Choroid plexus epithelial cell (primary cell): ENCODE measurements at regions not wholly inside any gene's neighbourhood (a gene's known extent, or its start where the extent isn't known, plus 50 kb on each side); places are given as distances from the start of the nearest gene placed in this dataset.

Source experiments
- DNase-seq: peaks from one replicate; pipeline ENCODE4 v3.0.0-alpha.2; 2010; ENCODE audit warnings: low read depth
- H3K4me3 ChIP-seq: 2 replicates; pipeline ENCODE4 v1.5.1; 2011; ENCODE audit warnings: low read depth, mild to moderate bottlenecking, control low read depth, low read length, moderate library complexity
- TF ChIP-seq, protein P1 (sequence below): conservative IDR thresholded peaks from 2 replicates; pipeline ENCODE4 v1.5.1; 2011; ENCODE audit warnings: low read depth, mild to moderate bottlenecking, control low read depth, inconsistent platforms, low read length, moderate library complexity

DNA sequence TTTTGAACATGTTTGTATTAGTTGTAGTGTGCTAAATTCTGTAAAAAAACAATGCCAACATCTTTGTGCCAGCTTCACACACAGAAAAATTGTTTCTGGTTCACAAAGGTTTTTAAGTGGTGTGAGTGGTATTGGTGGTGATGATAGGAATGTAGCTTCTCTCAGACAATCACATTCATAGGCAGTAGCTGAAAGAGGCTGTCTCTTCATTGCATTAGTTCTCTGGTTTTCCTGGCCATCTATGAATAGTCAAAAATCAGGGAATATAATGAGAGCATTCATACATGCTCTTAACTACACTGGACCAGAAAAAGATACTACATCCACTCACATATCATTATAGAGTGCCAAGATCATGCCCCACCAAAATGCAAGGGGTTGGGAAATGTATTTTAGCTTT lies 433.5 kb downstream of the FLRT2 start:
- DNase-seq: no peak
- H3K4me3 ChIP-seq: no peak overlapping the region
- TF ChIP-seq, protein P1, sequence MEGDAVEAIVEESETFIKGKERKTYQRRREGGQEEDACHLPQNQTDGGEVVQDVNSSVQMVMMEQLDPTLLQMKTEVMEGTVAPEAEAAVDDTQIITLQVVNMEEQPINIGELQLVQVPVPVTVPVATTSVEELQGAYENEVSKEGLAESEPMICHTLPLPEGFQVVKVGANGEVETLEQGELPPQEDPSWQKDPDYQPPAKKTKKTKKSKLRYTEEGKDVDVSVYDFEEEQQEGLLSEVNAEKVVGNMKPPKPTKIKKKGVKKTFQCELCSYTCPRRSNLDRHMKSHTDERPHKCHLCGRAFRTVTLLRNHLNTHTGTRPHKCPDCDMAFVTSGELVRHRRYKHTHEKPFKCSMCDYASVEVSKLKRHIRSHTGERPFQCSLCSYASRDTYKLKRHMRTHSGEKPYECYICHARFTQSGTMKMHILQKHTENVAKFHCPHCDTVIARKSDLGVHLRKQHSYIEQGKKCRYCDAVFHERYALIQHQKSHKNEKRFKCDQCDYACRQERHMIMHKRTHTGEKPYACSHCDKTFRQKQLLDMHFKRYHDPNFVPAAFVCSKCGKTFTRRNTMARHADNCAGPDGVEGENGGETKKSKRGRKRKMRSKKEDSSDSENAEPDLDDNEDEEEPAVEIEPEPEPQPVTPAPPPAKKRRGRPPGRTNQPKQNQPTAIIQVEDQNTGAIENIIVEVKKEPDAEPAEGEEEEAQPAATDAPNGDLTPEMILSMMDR: no peak

DNA sequence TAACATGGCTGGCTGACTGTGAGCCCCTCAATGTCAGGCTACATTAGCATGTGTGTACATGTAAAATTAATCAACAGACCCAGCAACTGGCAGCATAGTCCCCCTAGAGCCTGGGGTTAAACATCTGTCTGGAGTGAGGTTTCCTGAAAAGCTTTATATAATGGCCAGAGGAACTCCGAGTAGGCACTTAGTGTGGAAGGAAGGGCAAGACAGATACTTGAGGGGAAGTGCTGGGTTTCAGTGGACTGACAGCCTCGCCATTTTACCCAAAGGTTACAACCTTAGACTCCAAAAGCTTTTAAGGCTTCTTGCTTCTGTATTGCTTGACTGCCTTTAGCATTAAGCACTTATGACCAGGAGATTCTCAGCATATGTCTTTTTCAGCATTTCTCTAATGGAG lies 430.8 kb downstream of the FLRT2 start:
- no peak for DNase-seq
- TF ChIP-seq, protein P1: no peak
- H3K4me3 ChIP-seq: no peak overlapping the region

DNA sequence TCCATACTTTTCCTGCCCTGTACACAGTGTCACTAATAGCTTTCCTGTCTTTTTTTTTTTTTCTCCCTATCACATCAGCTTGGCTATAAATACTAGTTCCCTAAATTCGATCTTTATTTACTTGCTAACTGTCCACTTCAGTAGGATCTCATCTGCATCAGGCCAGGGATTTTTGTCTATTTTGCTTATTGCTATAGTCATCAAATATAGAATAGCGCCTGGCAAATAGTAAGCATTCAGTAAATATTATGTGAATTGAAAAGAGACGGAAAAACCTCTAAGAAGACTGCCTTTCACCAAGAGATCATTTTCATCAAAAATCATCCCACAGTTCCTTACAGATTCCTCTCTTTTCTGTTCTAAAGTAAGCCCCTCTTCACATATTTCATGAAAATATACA lies 429.1 kb downstream of the FLRT2 start:
- no peak overlapping the region for H3K4me3 ChIP-seq
- TF ChIP-seq, protein P1: no peak
- DNase-seq: no peak

DNA sequence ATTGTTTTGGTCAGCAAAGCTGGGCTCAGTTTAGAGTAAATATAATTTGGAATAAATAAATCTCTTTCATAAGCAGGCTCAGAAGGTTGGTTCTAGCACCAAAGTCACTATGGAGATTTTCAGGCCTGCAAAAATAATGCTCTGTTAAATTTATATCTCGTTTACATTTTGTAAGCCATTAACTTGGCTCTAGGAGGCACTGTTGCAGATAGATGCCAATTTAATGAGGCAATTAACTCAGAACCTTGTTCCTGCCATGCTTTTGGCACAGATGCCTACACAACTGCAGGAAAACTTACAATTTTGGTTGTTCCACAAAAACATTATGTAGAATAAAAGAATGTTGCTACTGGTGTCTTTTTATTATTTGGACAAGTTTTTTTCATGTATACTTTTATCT lies 428.1 kb downstream of the FLRT2 start:
- TF ChIP-seq, protein P1: peak; percentile 33
- DNase-seq: peak; percentile 10
- no peak overlapping the region for H3K4me3 ChIP-seq

DNA sequence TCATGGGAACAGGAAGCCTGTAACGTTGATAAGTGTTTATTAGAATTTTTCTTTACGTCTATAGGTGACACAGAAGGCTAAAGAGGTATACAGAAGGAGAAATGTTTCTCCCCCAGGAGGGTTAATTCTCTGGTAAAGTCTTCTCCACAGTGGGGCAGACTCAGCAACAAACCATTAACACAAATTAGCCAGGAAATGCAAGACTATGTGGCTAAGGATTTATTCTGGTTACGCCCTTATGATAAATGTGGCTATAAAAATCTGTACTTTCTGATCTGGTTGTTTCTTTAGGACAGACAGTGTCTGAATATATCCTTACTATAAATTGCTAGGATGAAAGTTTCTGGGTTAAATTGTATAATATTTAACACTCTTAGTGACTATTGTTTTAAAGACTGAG lies 423.3 kb downstream of the FLRT2 start:
- no peak overlapping the region for H3K4me3 ChIP-seq
- TF ChIP-seq, protein P1: no peak
- no peak for DNase-seq

DNA sequence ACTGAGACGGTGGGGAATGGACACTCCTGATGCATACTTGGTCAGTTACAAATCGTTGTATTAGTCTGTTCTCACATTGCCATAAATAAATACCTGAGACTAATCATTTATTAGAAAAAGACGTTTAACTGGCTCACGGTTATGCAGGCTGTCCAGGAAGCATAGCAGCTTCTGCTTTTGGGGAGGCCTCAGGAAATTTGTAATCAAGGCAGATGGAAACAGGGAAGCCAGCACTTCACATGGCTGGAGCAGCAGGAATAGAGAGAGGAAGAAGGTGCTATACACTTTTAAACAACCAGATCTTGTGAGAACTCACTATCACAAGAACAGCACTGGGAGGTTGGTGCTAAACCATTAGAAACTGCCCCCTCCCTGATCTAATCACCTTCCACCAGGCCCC lies 418.2 kb downstream of the FLRT2 start:
- no peak for DNase-seq
- no peak overlapping the region for H3K4me3 ChIP-seq
- TF ChIP-seq, protein P1: no peak

DNA sequence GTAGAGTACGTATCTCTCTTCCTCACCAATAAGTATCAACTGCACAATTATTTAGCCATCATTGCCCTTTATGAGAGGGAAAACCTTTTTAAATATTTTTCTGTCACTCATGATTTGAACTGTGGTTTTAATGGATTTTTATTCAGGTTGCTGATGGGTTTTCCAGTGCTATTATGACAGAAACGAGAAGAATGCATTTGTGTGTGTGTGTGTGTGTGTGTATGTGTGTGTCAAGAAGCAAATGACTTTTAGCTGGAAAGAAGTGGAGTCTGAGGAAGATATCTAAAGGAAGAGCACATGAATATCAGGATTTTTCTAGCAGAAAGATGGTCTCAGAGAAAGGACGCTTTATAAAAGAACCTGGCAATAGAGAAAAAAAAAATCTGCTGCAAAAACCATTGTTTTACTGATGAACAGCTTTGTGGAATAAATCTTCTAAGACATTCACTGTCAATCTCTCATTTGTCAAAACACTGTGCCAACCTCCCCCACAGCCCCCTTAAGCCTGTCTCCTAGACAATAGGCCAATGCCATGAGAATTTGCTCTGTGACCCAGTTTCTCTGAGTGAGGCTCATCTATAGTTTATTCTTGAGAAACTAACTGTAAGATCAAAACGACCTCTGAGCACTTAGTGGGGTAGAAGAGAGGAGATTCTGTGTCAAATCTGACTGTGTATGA lies 417.7 kb downstream of the FLRT2 start:
- no peak for DNase-seq
- H3K4me3 ChIP-seq: no peak overlapping the region
- TF ChIP-seq, protein P1: no peak
